Prostate gland (tissue), 2 donors: ENCODE measurements at regions not wholly inside any gene's neighbourhood (a gene's known extent, or its start where the extent isn't known, plus 50 kb on each side); places are given as distances from the start of the nearest gene placed in this dataset.

Source experiments
- POLR2A ChIP-seq: fragments of 450-650 bp; IDR thresholded peaks from one replicate; pipeline ENCODE4 v1.6.1; 2016; ENCODE audit warnings: antibody characterized with exemption, mild to moderate bottlenecking
- TF ChIP-seq, protein P1 (sequence below), 4 experiments: fragments of 200-600 bp in 2 of 4; fragments of 450-650 bp in 2 of 4; sonication (generic) in 2 of 4; IDR thresholded peaks; 1 replicate in 3 of 4; 2 replicates in 1 of 4; pipeline ENCODE4 v1.5.1; 2016 to 2019; ENCODE audit warnings: antibody characterized with exemption in 4 of 4, mild to moderate bottlenecking in 2 of 4, moderate library complexity in 2 of 4

- TF ChIP-seq, protein P1, sequence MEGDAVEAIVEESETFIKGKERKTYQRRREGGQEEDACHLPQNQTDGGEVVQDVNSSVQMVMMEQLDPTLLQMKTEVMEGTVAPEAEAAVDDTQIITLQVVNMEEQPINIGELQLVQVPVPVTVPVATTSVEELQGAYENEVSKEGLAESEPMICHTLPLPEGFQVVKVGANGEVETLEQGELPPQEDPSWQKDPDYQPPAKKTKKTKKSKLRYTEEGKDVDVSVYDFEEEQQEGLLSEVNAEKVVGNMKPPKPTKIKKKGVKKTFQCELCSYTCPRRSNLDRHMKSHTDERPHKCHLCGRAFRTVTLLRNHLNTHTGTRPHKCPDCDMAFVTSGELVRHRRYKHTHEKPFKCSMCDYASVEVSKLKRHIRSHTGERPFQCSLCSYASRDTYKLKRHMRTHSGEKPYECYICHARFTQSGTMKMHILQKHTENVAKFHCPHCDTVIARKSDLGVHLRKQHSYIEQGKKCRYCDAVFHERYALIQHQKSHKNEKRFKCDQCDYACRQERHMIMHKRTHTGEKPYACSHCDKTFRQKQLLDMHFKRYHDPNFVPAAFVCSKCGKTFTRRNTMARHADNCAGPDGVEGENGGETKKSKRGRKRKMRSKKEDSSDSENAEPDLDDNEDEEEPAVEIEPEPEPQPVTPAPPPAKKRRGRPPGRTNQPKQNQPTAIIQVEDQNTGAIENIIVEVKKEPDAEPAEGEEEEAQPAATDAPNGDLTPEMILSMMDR (IDR thresholded peaks at IDR 0.05), result no peak
- TF ChIP-seq POLR2A, result no peak
These were observed 374.1 kb upstream of the RASGEF1B start for GRCh38 chr4:81845761-81846160.
